Heart left ventricle (tissue), 16 donors: ENCODE measurements at regions not wholly inside any gene's neighbourhood (a gene's known extent, or its start where the extent isn't known, plus 50 kb on each side); places are given as distances from the start of the nearest gene placed in this dataset.

Experiments used
- ATAC-seq, 4 donors: fragments of 200-7000 bp; cut with Tn5 transposase; one replicate each; pipeline ENCODE4 v1.9.1; 2020 to 2022; ENCODE audit warnings: moderate library complexity in 4 of 4, mild to moderate bottlenecking in 3 of 4, moderate number of reproducible peaks in 1 of 4
- DNase-seq, 5 donors: peaks; one replicate each; pipeline ENCODE4 v3.0.0-alpha.2; 2020
- H3K27ac ChIP-seq, 12 donors: fragments of 200-600 bp; sonication (generic) in 4 of 12; one replicate each; pipeline versions ENCODE4 v1.5.0 to v1.8.0; 2016 to 2022; ENCODE audit warnings: mild to moderate bottlenecking in 2 of 12
- H3K27me3 ChIP-seq, 9 donors: fragments of 200-600 bp; sonication (generic) in 2 of 9; one replicate each; pipeline versions ENCODE4 v1.5.1 to v1.8.0; 2016 to 2022; ENCODE audit warnings: mild to moderate bottlenecking in 3 of 9
- H3K36me3 ChIP-seq, 9 donors: fragments of 200-600 bp; sonication (generic) in 2 of 9; one replicate each; pipeline versions ENCODE4 v1.5.0 to v1.8.0; 2018 to 2022; ENCODE audit warnings: mild to moderate bottlenecking in 2 of 9
- H3K4me1 ChIP-seq, 12 donors: fragments of 200-600 bp; sonication (generic) in 4 of 12; one replicate each; pipeline versions ENCODE4 v1.5.0 to v1.8.0; 2016 to 2022; ENCODE audit warnings: mild to moderate bottlenecking in 3 of 12
- H3K4me3 ChIP-seq, 12 donors: fragments of 200-600 bp; sonication (generic) in 4 of 12; one replicate each; pipeline versions ENCODE4 v1.5.0 to v1.8.0; 2017 to 2022; ENCODE audit warnings: mild to moderate bottlenecking in 9 of 12, moderate library complexity in 4 of 12
- H3K9me3 ChIP-seq, 12 donors: fragments of 200-600 bp; sonication (generic) in 4 of 12; one replicate each; pipeline versions ENCODE4 v1.5.0 to v1.8.0; 2016 to 2022; ENCODE audit warnings: mild to moderate bottlenecking in 1 of 12
- POLR2A ChIP-seq, 2 donors: fragments of 450-650 bp; IDR thresholded peaks; one replicate each; pipeline ENCODE4 v1.6.1; 2017; ENCODE audit warnings: antibody characterized with exemption in 2 of 2, mild to moderate bottlenecking in 2 of 2, moderate library complexity in 2 of 2
- WGBS, 4 donors: extraction: QIAGEN DNeasy Blood & Tissue Kit in 2 of 4; methylation state at CpG; one replicate each; pipeline versions ENCODE4 v1.1.5 to v1.1.7; 2013 to 2018; 5-methylcytosine and 5-hydroxymethylcytosine counted together
- intact Hi-C, 10 donors: fragments of 100-400 bp; cut with DNase I; formaldehyde crosslinking; loops; one replicate each; pipeline versions ENCODE4 v1.11.1 to v1.14.2; 2022
- TF ChIP-seq, protein P1 (sequence below), 12 donors: fragments of 200-600 bp; sonication (generic) in 4 of 12; IDR thresholded peaks; one replicate each; pipeline versions ENCODE4 v1.5.0 to v1.8.0; 2018 to 2022; ENCODE audit warnings: antibody characterized with exemption in 12 of 12, mild to moderate bottlenecking in 5 of 12
- donor health status: ischemic (EF 13 %, LVEDD 7.1; RV severe dilation, severe dysfunction).
- donor health status: healthy with polysubstance abuse.
- donor health status: DM: no; HTN: yes; CAD: no.
- donor health status: DM: no; HTN: no; CAD: no.
- donor health status: ischemic (EF 25% LVEDD 6.9; RV normal size, moderate dysfunction).
- donor health status: ischemic (EF 25% LVEDD 5.7; RV mildly dilated, moderate dysfunction).
- donor health status: healthy.
- donor health status: DM: yes; HTN: yes; CAD: no.
- donor health status: ischemic (EF 35%, LVEDD 5.7; RV mildly dilated, moderate dysfunction).
- donor health status: nonischemic (EF 11% LVEDD 7.7; RV severe dilation, severe dysfunction).
- donor health status: DM: yes; HTN: yes; CAD: no.
- donor health status: PGD.
- donor health status: ischemic (EF 29% LVEDD 5.4; RV normal size, mild dysfunction).
- donor health status: nonischemic (EF 23%, LVEDD 6.1; RV moderate dilation, normal function).

GRCh38 chr6:18724056-18724455 is 336.9 kb downstream of the RNF144B start:
- 85 to 89% (median 88%) methylated on average over 3 of the region's 3 CpGs for WGBS, 4 donors

GRCh38 chr6:18725449-18725848 is 338.3 kb downstream of the RNF144B start:
- no peaks in the 10 kb centered on the region for H3K9me3 ChIP-seq
- H3K27ac ChIP-seq: no peak overlapping the region
- no peak overlapping the region for H3K4me3 ChIP-seq
- no peaks in the 10 kb centered on the region for H3K27me3 ChIP-seq
- DNase-seq (no peak), ATAC-seq (no peak)
- no peaks in the 10 kb centered on the region for H3K4me1 ChIP-seq
- TF ChIP-seq, protein P1, sequence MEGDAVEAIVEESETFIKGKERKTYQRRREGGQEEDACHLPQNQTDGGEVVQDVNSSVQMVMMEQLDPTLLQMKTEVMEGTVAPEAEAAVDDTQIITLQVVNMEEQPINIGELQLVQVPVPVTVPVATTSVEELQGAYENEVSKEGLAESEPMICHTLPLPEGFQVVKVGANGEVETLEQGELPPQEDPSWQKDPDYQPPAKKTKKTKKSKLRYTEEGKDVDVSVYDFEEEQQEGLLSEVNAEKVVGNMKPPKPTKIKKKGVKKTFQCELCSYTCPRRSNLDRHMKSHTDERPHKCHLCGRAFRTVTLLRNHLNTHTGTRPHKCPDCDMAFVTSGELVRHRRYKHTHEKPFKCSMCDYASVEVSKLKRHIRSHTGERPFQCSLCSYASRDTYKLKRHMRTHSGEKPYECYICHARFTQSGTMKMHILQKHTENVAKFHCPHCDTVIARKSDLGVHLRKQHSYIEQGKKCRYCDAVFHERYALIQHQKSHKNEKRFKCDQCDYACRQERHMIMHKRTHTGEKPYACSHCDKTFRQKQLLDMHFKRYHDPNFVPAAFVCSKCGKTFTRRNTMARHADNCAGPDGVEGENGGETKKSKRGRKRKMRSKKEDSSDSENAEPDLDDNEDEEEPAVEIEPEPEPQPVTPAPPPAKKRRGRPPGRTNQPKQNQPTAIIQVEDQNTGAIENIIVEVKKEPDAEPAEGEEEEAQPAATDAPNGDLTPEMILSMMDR (IDR thresholded peaks at IDR 0.05): no peak
- no peak for TF ChIP-seq POLR2A (IDR thresholded peaks at IDR 0.05)
- intact Hi-C loops: no loop called here
- WGBS, 4 donors: 88 to 94% (median 90%) methylated on average over 2 of the region's 2 CpGs
- no peaks in the 10 kb centered on the region for H3K36me3 ChIP-seq

More at GRCh38 chr6:18724056-18724455, 336.9 kb downstream of the RNF144B start:
- TF ChIP-seq POLR2A (IDR thresholded peaks at IDR 0.05): no peak
- TF ChIP-seq, protein P1 (IDR thresholded peaks at IDR 0.05): no peak
- no peak overlapping the region for H3K4me3 ChIP-seq
- no peaks in the 10 kb centered on the region for H3K36me3 ChIP-seq
- no peaks in the 10 kb centered on the region for H3K4me1 ChIP-seq
- ATAC-seq (no peak), DNase-seq (no peak)
- intact Hi-C loops: no loop called here
- no peaks in the 10 kb centered on the region for H3K27me3 ChIP-seq
- H3K9me3 ChIP-seq: no peaks in the 10 kb centered on the region
- no peak overlapping the region for H3K27ac ChIP-seq

DNA sequence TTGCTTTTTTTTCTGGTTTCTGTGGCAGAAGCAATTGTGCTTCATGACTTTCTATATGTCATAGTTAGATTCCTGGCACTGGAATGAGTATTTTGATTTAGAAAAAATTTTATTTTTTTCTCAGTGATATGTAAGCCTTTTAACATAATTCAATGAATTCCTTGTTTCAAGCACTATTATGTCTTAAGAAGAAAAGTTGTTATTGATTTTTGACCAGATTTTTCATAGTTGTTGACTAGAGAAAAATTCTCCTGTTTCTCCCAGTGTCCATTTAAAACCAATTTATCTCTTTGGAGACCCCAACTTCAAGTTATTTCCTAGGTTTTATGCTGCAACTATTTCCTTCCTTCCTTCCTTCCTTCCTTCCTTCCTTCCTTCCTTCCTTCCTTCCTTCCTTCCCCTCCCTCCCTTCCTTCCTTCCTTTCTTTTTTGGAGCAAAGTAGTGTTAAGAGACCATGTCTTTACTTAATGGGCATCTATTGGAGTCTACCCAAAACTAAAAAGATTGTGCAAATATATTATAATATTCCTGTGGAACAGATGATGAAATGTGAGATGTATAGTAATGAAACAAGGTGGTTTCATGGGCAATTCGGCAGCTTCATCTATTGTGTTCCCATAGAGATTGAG is 346.9 kb downstream of the RNF144B start:
- H3K27ac ChIP-seq: no peak overlapping the region
- intact Hi-C loops: no loop called here
- no peaks in the 10 kb centered on the region for H3K36me3 ChIP-seq
- H3K4me1 ChIP-seq: no peaks in the 10 kb centered on the region
- no peaks in the 10 kb centered on the region for H3K27me3 ChIP-seq
- no peak overlapping the region for H3K4me3 ChIP-seq
- ATAC-seq (no peak), DNase-seq (no peak)
- no peak for TF ChIP-seq POLR2A (IDR thresholded peaks at IDR 0.05)
- TF ChIP-seq, protein P1 (IDR thresholded peaks at IDR 0.05): no peak
- peaks cover 0 to 29% (median 0%) of the 10 kb centered on the region in 12 donors for H3K9me3 ChIP-seq
- WGBS, 4 donors: 80 to 98% (median 85%) methylated on average over 1 of the region's 1 CpG

DNA sequence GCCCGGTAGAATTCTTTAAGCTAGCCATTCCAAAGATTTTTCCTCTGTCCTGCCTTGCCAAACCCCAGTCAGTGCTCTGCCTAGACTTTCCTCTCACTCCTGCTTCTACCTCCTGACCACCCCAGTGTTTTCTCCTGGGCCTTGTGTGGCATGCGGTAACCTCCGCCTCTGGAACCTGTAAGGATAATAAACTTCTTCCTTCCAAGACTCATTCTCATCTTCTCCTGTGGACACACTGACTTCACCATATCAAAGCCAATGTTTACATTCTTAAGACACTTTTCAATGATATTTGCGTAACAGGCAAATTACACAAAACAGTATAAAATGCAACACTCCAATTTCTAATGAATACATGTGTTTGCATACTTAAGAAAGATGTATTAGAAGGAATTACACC is 354.6 kb downstream of the RNF144B start:
- 82 to 86% (median 83%) methylated on average over 4 of the region's 4 CpGs for WGBS, 4 donors
- no peak for DNase-seq
- TF ChIP-seq POLR2A (IDR thresholded peaks at IDR 0.05): no peak
- TF ChIP-seq, protein P1 (IDR thresholded peaks at IDR 0.05): no peak
- no peak for ATAC-seq
- no peak overlapping the region for H3K27ac ChIP-seq
- H3K27me3 ChIP-seq: no peaks in the 10 kb centered on the region
- no peaks in the 10 kb centered on the region for H3K9me3 ChIP-seq
- no peaks in the 10 kb centered on the region for H3K36me3 ChIP-seq
- no peaks in the 10 kb centered on the region for H3K4me1 ChIP-seq
- H3K4me3 ChIP-seq: no peak overlapping the region
- intact Hi-C loops: loop anchor here in 4 of 10 donors (10.0 kb wide), 2 partner anchors 1113 to 1313 kb away; no protein-coding TSS in a partner anchor
